HepG2 (cell line): ENCODE measurements at regions not wholly inside any gene's neighbourhood (a gene's known extent, or its start where the extent isn't known, plus 50 kb on each side); places are given as distances from the start of the nearest gene placed in this dataset.

Source experiments
- ATAC-seq: fragments of 200-7000 bp; cut with Tn5 transposase; 3 replicates; pipeline ENCODE4 v1.9.1; 2020; ENCODE audit warnings: mild to moderate bottlenecking, moderate library complexity
- BruUV-seq: library from RNA; stranded (reverse); fragments of 400-500 nt; replicated peaks from 2 replicates; lab custom pipeline; 2021; lab: Mats Ljungman, UMichigan
- CTCF ChIA-PET: fragments of 300-600 bp; formaldehyde crosslinking; extraction: SDS; loops from one replicate; lab custom pipeline; 2021; ENCODE audit warnings: low total read pairs, inconsistent platforms, low intra/inter-chr PET ratio; lab: Yijun Ruan, JAX
- POLR2A ChIA-PET: fragments of 350-600 bp; sonication (Branson Sonifier 250); formaldehyde crosslinking; loops from one replicate; lab custom pipeline; 2020; ENCODE audit warnings: antibody characterized with exemption, inconsistent platforms; lab: Yijun Ruan, JAX
- DNase-seq: peaks from one replicate; pipeline ENCODE4 v3.0.0-alpha.2; 2015; ENCODE audit warnings: low spot score
- FAIRE-seq: peaks from 3 replicates; lab custom pipeline; 2011; peaks lifted over from hg19 to GRCh38; lab: Jason Lieb, UNC
- H2AFZ ChIP-seq: one replicate; pipeline ENCODE4 v1.6.1; 2011; ENCODE audit warnings: low read length, inconsistent platforms
- H3K27ac ChIP-seq: fragments of 300-600 bp; 3 replicates; pipeline ENCODE4 v1.8.0; 2011; ENCODE audit warnings: mixed run types, mild to moderate bottlenecking, mixed read lengths, low read length, inconsistent platforms; ENCODE audit not compliant: insufficient read depth; ENCODE audit errors: extremely low read length
- H3K27me3 ChIP-seq, 2 experiments: fragments of 200-600 bp in 1 of 2; 2 replicates in 1 of 2; 3 replicates in 1 of 2; pipeline versions ENCODE4 v1.6.0 to v1.8.0; 2011; ENCODE audit warnings: low read length in 2 of 2, mild to moderate bottlenecking in 2 of 2, moderate library complexity in 2 of 2, inconsistent platforms in 1 of 2; ENCODE audit not compliant: insufficient read depth in 2 of 2, control insufficient read depth in 1 of 2
- H3K36me3 ChIP-seq, 2 experiments: fragments of 200-600 bp in 1 of 2; replicated peaks in 1 of 2; 2 replicates in 1 of 2; 3 replicates in 1 of 2; pipeline versions ENCODE4 v1.5.1 to v1.8.0; 2011; ENCODE audit warnings: low read length in 2 of 2, inconsistent platforms in 1 of 2; ENCODE audit not compliant: insufficient read depth in 2 of 2, control insufficient read depth in 1 of 2
- H3K4me1 ChIP-seq: 2 replicates; pipeline ENCODE4 v1.5.1; 2012; ENCODE audit warnings: low read length, inconsistent platforms; ENCODE audit not compliant: insufficient read depth
- H3K4me2 ChIP-seq: 2 replicates; pipeline ENCODE4 v1.6.0; 2011; ENCODE audit warnings: low read depth, low read length, inconsistent platforms
- H3K4me3 ChIP-seq, 3 experiments: fragments of 200-600 bp in 1 of 3; sonication (generic), shearing (Covaris generic) in 1 of 3; replicated peaks in 1 of 3; 2 replicates each; pipeline ENCODE4 v1.5.1; 2011 to 2016; ENCODE audit warnings: low read length in 3 of 3, inconsistent platforms in 2 of 3, low read depth in 2 of 3, mild to moderate bottlenecking in 2 of 3, control low read depth in 1 of 3, mixed read lengths in 1 of 3; ENCODE audit not compliant: insufficient read depth in 1 of 3
- H3K79me2 ChIP-seq: one replicate; pipeline ENCODE4 v1.6.1; 2011; ENCODE audit warnings: low read length, inconsistent platforms; ENCODE audit not compliant: insufficient read depth
- H3K9ac ChIP-seq: 2 replicates; pipeline ENCODE4 v1.6.0; 2011; ENCODE audit warnings: mild to moderate bottlenecking, low read depth, low read length, inconsistent platforms; ENCODE audit not compliant: insufficient read depth
- H3K9me3 ChIP-seq: 2 replicates; pipeline ENCODE4 v1.5.1; 2012; ENCODE audit warnings: mild to moderate bottlenecking, low read length
- H4K20me1 ChIP-seq: 2 replicates; pipeline ENCODE4 v1.6.0; 2011; ENCODE audit warnings: inconsistent platforms, mild to moderate bottlenecking, low read length, moderate library complexity; ENCODE audit not compliant: insufficient read depth
- ERF ChIP-seq: IDR thresholded peaks from 2 replicates; pipeline ENCODE4 v1.6.1; 2018; ENCODE audit warnings: missing biosample characterization, missing genetic modification reagents
- FOXJ3 ChIP-seq: sonication (generic); formaldehyde crosslinking; IDR thresholded peaks from 2 replicates; pipeline ENCODE4 v1.4.0; 2020; ENCODE audit warnings: missing genetic modification reagents, mild to moderate bottlenecking, borderline replicate concordance
- RFX3 ChIP-seq: IDR thresholded peaks from 2 replicates; pipeline ENCODE4 v1.6.1; 2016; ENCODE audit warnings: missing biosample characterization, missing genetic modification reagents
- RFXANK ChIP-seq: IDR thresholded peaks from 2 replicates; pipeline ENCODE4 v1.6.1; 2016
- TBX3 ChIP-seq: fragments of 450-650 bp; IDR thresholded peaks from 2 replicates; pipeline ENCODE4 v1.6.1; 2017; ENCODE audit warnings: antibody characterized with exemption, mild to moderate bottlenecking, inconsistent platforms, borderline replicate concordance
- ZFX ChIP-seq: sonication (generic); formaldehyde crosslinking; IDR thresholded peaks from 2 replicates; pipeline ENCODE4 v1.4.0; 2020; ENCODE audit warnings: mild to moderate bottlenecking, low read depth, missing genetic modification reagents, moderate library complexity
- ZNF562 ChIP-seq: sonication (generic); formaldehyde crosslinking; IDR thresholded peaks from 2 replicates; pipeline ENCODE4 v1.8.0; 2022; ENCODE audit warnings: missing genetic modification reagents, borderline replicate concordance
- ZNF660 ChIP-seq: sonication (generic); formaldehyde crosslinking; IDR thresholded peaks from 2 replicates; pipeline ENCODE4 v1.5.1; 2020; ENCODE audit warnings: mild to moderate bottlenecking, low read depth, missing genetic modification reagents, borderline replicate concordance
- WGBS: methylation state at CpG from one replicate; pipeline ENCODE4 v1.1.6; 2017; ENCODE audit warnings: low lambda C conversion rate; 5-methylcytosine and 5-hydroxymethylcytosine counted together
- in situ Hi-C: cut with HindIII; loops from 2 replicates; pipeline ENCODE4 v1.10.0; 2017; ENCODE audit warnings: low pct_unique_long_range_greater_than_20kb; ENCODE audit not compliant: extremely low pct_ligation_motif_present
- intact Hi-C: fragments of 100-400 bp; cut with micrococcal nuclease; formaldehyde crosslinking; loops from one replicate; pipeline ENCODE4 v1.10.0; 2022; ENCODE audit not compliant: unreplicated experiment
- TF ChIP-seq, protein P1 (sequence below): sonication (generic); formaldehyde crosslinking; IDR thresholded peaks from 2 replicates; pipeline ENCODE4 v1.5.0; 2020; ENCODE audit warnings: missing genetic modification reagents
- TF ChIP-seq, protein P2 (sequence below): sonication (generic); formaldehyde crosslinking; IDR thresholded peaks from 2 replicates; pipeline ENCODE4 v1.4.0; 2020; ENCODE audit warnings: missing genetic modification reagents
- TF ChIP-seq, protein P3 (sequence below): sonication (generic); formaldehyde crosslinking; IDR thresholded peaks from 2 replicates; pipeline ENCODE4 v1.4.0; 2020; ENCODE audit warnings: missing genetic modification reagents, mild to moderate bottlenecking, borderline replicate concordance
- TF ChIP-seq, protein P4 (sequence below): sonication (generic); formaldehyde crosslinking; IDR thresholded peaks from 2 replicates; pipeline ENCODE4 v1.5.0; 2020; ENCODE audit warnings: mild to moderate bottlenecking, missing genetic modification reagents

DNA sequence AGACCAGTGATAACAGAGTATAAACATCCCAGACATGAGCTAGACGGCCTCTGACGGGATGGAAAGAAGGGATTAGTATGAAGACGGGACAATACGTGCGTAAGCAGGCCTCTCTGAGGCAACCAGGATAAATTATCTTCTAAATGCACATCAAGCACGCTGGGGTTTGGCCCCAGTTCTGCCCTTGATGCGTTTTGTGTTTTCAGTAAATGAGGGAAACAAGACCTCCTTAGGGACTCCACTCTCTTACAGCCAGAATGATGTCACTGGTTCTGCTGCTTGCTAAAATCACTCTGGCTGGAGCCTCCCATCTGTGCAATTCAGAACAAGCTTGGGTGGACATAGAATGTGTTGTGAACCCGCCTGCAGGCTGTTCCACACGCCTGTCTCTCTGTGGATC lies 156.0 kb upstream of the MCTP2 start:
- BruUV-seq, result no TSS peak
- TF ChIP-seq, protein P1, sequence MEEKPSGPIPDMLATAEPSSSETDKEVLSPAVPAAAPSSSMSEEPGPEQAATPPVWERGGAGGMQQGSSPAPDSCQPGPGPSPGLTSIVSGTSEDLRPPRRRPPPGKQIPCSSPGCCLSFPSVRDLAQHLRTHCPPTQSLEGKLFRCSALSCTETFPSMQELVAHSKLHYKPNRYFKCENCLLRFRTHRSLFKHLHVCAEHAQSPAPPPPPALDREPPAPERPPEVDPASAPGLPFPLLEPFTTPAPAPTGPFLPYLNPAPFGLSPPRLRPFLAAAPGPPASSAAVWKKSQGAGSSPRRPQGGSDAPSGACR (CRISPR knock-in tag), result no peak
- no peak for TF ChIP-seq RFXANK
- TF ChIP-seq, protein P2, sequence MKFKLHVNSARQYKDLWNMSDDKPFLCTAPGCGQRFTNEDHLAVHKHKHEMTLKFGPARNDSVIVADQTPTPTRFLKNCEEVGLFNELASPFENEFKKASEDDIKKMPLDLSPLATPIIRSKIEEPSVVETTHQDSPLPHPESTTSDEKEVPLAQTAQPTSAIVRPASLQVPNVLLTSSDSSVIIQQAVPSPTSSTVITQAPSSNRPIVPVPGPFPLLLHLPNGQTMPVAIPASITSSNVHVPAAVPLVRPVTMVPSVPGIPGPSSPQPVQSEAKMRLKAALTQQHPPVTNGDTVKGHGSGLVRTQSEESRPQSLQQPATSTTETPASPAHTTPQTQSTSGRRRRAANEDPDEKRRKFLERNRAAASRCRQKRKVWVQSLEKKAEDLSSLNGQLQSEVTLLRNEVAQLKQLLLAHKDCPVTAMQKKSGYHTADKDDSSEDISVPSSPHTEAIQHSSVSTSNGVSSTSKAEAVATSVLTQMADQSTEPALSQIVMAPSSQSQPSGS (CRISPR knock-in tag), result no peak
- TF ChIP-seq FOXJ3 (CRISPR knock-in tag), result no peak
- no peak for TF ChIP-seq ZNF562
- TF ChIP-seq, protein P3, sequence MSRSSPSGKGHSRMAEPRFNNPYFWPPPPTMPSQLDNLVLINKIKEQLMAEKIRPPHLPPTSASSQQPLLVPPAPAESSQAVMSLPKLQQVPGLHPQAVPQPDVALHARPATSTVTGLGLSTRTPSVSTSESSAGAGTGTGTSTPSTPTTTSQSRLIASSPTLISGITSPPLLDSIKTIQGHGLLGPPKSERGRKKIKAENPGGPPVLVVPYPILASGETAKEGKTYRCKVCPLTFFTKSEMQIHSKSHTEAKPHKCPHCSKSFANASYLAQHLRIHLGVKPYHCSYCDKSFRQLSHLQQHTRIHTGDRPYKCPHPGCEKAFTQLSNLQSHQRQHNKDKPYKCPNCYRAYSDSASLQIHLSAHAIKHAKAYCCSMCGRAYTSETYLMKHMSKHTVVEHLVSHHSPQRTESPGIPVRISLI (CRISPR knock-in tag), result no peak
- TF ChIP-seq RFX3, result no peak
- TF ChIP-seq, protein P4, sequence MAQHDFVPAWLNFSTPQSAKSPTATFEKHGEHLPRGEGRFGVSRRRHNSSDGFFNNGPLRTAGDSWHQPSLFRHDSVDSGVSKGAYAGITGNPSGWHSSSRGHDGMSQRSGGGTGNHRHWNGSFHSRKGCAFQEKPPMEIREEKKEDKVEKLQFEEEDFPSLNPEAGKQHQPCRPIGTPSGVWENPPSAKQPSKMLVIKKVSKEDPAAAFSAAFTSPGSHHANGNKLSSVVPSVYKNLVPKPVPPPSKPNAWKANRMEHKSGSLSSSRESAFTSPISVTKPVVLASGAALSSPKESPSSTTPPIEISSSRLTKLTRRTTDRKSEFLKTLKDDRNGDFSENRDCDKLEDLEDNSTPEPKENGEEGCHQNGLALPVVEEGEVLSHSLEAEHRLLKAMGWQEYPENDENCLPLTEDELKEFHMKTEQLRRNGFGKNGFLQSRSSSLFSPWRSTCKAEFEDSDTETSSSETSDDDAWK (CRISPR knock-in tag), result no peak
- no peak for TF ChIP-seq TBX3
- TF ChIP-seq ZNF660 (CRISPR knock-in tag), result no peak
- no peak for TF ChIP-seq ERF (CRISPR knock-in tag)
- TF ChIP-seq ZFX (CRISPR knock-in tag), result no peak
- Histone ChIP-seq H3K4me1 (no peaks in the 10 kb centered on the region), H3K27ac (no peak overlapping the region), H3K4me2 (no peak overlapping the region), H4K20me1 (no peaks in the 10 kb centered on the region), H3K9me3 (no peaks in the 10 kb centered on the region), H3K79me2 (no peaks in the 10 kb centered on the region), H3K36me3 (no peaks in the 10 kb centered on the region), H3K9ac (no peak overlapping the region), H3K4me3 (no peak overlapping the region), H3K27me3 (no peaks in the 10 kb centered on the region; a peak in 1 of 5 replicates), H2AFZ (no peak overlapping the region)
- intact Hi-C loops (no loop called here), in situ Hi-C loops (no loop called here)
- DNase-seq, result no peak
- no peak for FAIRE-seq
- ChIA-PET POLR2A (no interaction called here), CTCF (no interaction called here)
- no peak for ATAC-seq
- WGBS, result 26% methylated on average over 9 of the region's 9 CpGs
